Parathyroid adenoma (tissue), 2 donors: ENCODE measurements at regions not wholly inside any gene's neighbourhood (a gene's known extent, or its start where the extent isn't known, plus 50 kb on each side); places are given as distances from the start of the nearest gene placed in this dataset.

Experiments used
- H2AFZ ChIP-seq: fragments of 300-600 bp; sonication (generic); one replicate; pipeline ENCODE4 v1.7.0; 2017; ENCODE audit warnings: antibody characterized with exemption, mild to moderate bottlenecking
- H3K27ac ChIP-seq: fragments of 300-600 bp; sonication (generic); one replicate; pipeline ENCODE4 v1.7.0; 2017
- H3K27me3 ChIP-seq: fragments of 300-600 bp; sonication (generic); one replicate; pipeline ENCODE4 v1.7.0; 2017; ENCODE audit warnings: low read length; ENCODE audit not compliant: control insufficient read depth, insufficient read depth
- H3K36me3 ChIP-seq: fragments of 300-600 bp; sonication (generic); one replicate; pipeline ENCODE4 v1.7.0; 2017; ENCODE audit warnings: low read length; ENCODE audit not compliant: control insufficient read depth, insufficient read depth
- H3K4me1 ChIP-seq: fragments of 300-600 bp; sonication (generic); one replicate; pipeline ENCODE4 v1.7.0; 2017; ENCODE audit warnings: control low read depth
- H3K4me2 ChIP-seq: fragments of 300-600 bp; sonication (generic); one replicate; pipeline ENCODE4 v1.7.0; 2017; ENCODE audit warnings: low read length
- H3K4me3 ChIP-seq: fragments of 300-600 bp; sonication (generic); one replicate; pipeline ENCODE4 v1.7.0; 2017; ENCODE audit warnings: low read depth, low read length
- H3K79me2 ChIP-seq: fragments of 300-600 bp; sonication (generic); one replicate; pipeline ENCODE4 v1.7.0; 2017; ENCODE audit warnings: control low read depth
- H3K9ac ChIP-seq: fragments of 300-600 bp; sonication (generic); one replicate; pipeline ENCODE4 v1.7.0; 2017; ENCODE audit warnings: mild to moderate bottlenecking
- H3K9me3 ChIP-seq: fragments of 300-600 bp; sonication (generic); one replicate; pipeline ENCODE4 v1.7.0; 2017; ENCODE audit warnings: low read length; ENCODE audit not compliant: control insufficient read depth
- CTCF ChIP-seq: fragments of 300-600 bp; sonication (generic); IDR thresholded peaks from one replicate; pipeline ENCODE4 v1.7.0; 2017; ENCODE audit warnings: antibody characterized with exemption, mild to moderate bottlenecking
- donor health status: primary hyperparathyroidism.

- Histone ChIP-seq H3K36me3 (no peaks in the 10 kb centered on the region), H3K27me3 (no peaks in the 10 kb centered on the region), H3K4me1 (no peaks in the 10 kb centered on the region), H3K4me2 (no peak overlapping the region), H3K4me3 (no peak overlapping the region), H3K9me3 (no peaks in the 10 kb centered on the region), H2AFZ (no peak overlapping the region), H3K9ac (no peak overlapping the region), H3K79me2 (no peaks in the 10 kb centered on the region), H3K27ac (no peak overlapping the region)
- no peak for TF ChIP-seq CTCF
These were observed 1860.6 kb upstream of the PIK3C3 start for GRCh38 chr18:40094441-40094840.

GRCh38 chr18:40088130-40088529 lies 1866.9 kb upstream of the PIK3C3 start:
- Histone ChIP-seq H3K9ac (no peak overlapping the region), H3K4me2 (no peak overlapping the region), H3K36me3 (no peaks in the 10 kb centered on the region), H3K79me2 (no peaks in the 10 kb centered on the region), H3K4me3 (no peak overlapping the region), H3K9me3 (no peaks in the 10 kb centered on the region), H2AFZ (no peak overlapping the region), H3K4me1 (no peaks in the 10 kb centered on the region), H3K27me3 (no peaks in the 10 kb centered on the region), H3K27ac (no peak overlapping the region)
- no peak for TF ChIP-seq CTCF

GRCh38 chr18:40079786-40080185 lies 1875.2 kb upstream of the PIK3C3 start:
- no peak overlapping the region for H3K27ac ChIP-seq
- no peaks in the 10 kb centered on the region for H3K27me3 ChIP-seq
- no peaks in the 10 kb centered on the region for H3K36me3 ChIP-seq
- no peak overlapping the region for H3K4me2 ChIP-seq
- no peaks in the 10 kb centered on the region for H3K9me3 ChIP-seq
- no peak overlapping the region for H3K9ac ChIP-seq
- no peak overlapping the region for H3K4me3 ChIP-seq
- no peak overlapping the region for H2AFZ ChIP-seq
- H3K4me1 ChIP-seq, result no peaks in the 10 kb centered on the region
- H3K79me2 ChIP-seq, result no peaks in the 10 kb centered on the region
- TF ChIP-seq CTCF, result no peak

- H3K36me3 ChIP-seq, result no peaks in the 10 kb centered on the region
- H2AFZ ChIP-seq, result no peak overlapping the region
- no peak overlapping the region for H3K4me3 ChIP-seq
- no peaks in the 10 kb centered on the region for H3K27me3 ChIP-seq
- no peaks in the 10 kb centered on the region for H3K79me2 ChIP-seq
- no peak overlapping the region for H3K4me2 ChIP-seq
- no peak overlapping the region for H3K27ac ChIP-seq
- no peaks in the 10 kb centered on the region for H3K4me1 ChIP-seq
- H3K9ac ChIP-seq, result no peak overlapping the region
- H3K9me3 ChIP-seq, result no peaks in the 10 kb centered on the region
- no peak for TF ChIP-seq CTCF
These were observed 1879.4 kb upstream of the PIK3C3 start for GRCh38 chr18:40075616-40076015.

GRCh38 chr18:40072761-40073160 lies 1882.3 kb upstream of the PIK3C3 start:
- H3K4me1 ChIP-seq, result no peaks in the 10 kb centered on the region
- TF ChIP-seq CTCF, result no peak
- no peak overlapping the region for H3K4me3 ChIP-seq
- H2AFZ ChIP-seq, result no peak overlapping the region
- no peaks in the 10 kb centered on the region for H3K9me3 ChIP-seq
- H3K4me2 ChIP-seq, result no peak overlapping the region
- no peaks in the 10 kb centered on the region for H3K36me3 ChIP-seq
- H3K27me3 ChIP-seq, result no peaks in the 10 kb centered on the region
- H3K9ac ChIP-seq, result no peak overlapping the region
- H3K27ac ChIP-seq, result no peak overlapping the region
- H3K79me2 ChIP-seq, result no peaks in the 10 kb centered on the region
